Neural cell (in vitro differentiated cells): ENCODE measurements at regions not wholly inside any gene's neighbourhood (a gene's known extent, or its start where the extent isn't known, plus 50 kb on each side); places are given as distances from the start of the nearest gene placed in this dataset.

ENCODE experiments used
- H2AFZ ChIP-seq: fragments of 200-600, 300-800 bp; sonication (generic), shearing (Covaris generic); 2 replicates; pipeline ENCODE4 v1.6.0; 2014; ENCODE audit warnings: low read depth, mild to moderate bottlenecking, antibody characterized with exemption, low read length, moderate library complexity
- H3F3A ChIP-seq: fragments of 200-600 bp; shearing (Covaris generic); 2 replicates; pipeline ENCODE4 v1.6.1; 2016; ENCODE audit warnings: mild to moderate bottlenecking, moderate library complexity, mixed read lengths, antibody characterized with exemption, low read length; ENCODE audit not compliant: insufficient read depth, poor library complexity, severe bottlenecking
- H3K27ac ChIP-seq: fragments of 200-600, 300-800 bp; sonication (generic), shearing (Covaris generic); 2 replicates; pipeline ENCODE4 v1.5.1; 2014; ENCODE audit warnings: mild to moderate bottlenecking, low read length, moderate library complexity
- H3K27me3 ChIP-seq: fragments of 300-800, 200-600 bp; sonication (generic), shearing (Covaris generic); 2 replicates; pipeline ENCODE4 v1.6.0; 2014; ENCODE audit warnings: mild to moderate bottlenecking, low read depth, low read length, moderate library complexity; ENCODE audit not compliant: insufficient read depth
- H3K36me3 ChIP-seq: fragments of 300-800, 200-600 bp; sonication (generic), shearing (Covaris generic); 2 replicates; pipeline ENCODE4 v1.5.1; 2014; ENCODE audit warnings: mild to moderate bottlenecking, antibody characterized with exemption, low read length, moderate library complexity; ENCODE audit not compliant: insufficient read depth
- H3K4me2 ChIP-seq: fragments of 300-800, 200-600 bp; sonication (generic), shearing (Covaris generic); 2 replicates; pipeline ENCODE4 v1.6.0; 2014; ENCODE audit warnings: mild to moderate bottlenecking, low read length
- H3K4me3 ChIP-seq: fragments of 300-800, 200-600 bp; sonication (generic), shearing (Covaris generic); 2 replicates; pipeline ENCODE4 v1.5.1; 2014; ENCODE audit warnings: mild to moderate bottlenecking, low read length, moderate library complexity
- H3K79me2 ChIP-seq: fragments of 200-600 bp; shearing (Covaris generic); replicated peaks from 2 replicates; pipeline ENCODE4 v1.6.0; 2014; ENCODE audit warnings: mild to moderate bottlenecking, low read length, moderate library complexity; ENCODE audit not compliant: insufficient read depth
- H3K9ac ChIP-seq: fragments of 300-800, 200-600 bp; sonication (generic), shearing (Covaris generic); 2 replicates; pipeline ENCODE4 v1.6.1; 2016; ENCODE audit warnings: mild to moderate bottlenecking, low read length, mixed read lengths
- H3K9me2 ChIP-seq: fragments of 200-600 bp; shearing (Covaris generic); 2 replicates; pipeline ENCODE4 v1.6.1; 2016; ENCODE audit warnings: mild to moderate bottlenecking, low read length, mixed read lengths; ENCODE audit not compliant: insufficient read depth
- H3K9me3 ChIP-seq: fragments of 200-600, 300-800 bp; sonication (generic), shearing (Covaris generic); 2 replicates; pipeline ENCODE4 v1.6.1; 2016; ENCODE audit warnings: mild to moderate bottlenecking, mixed run types, low read length, moderate library complexity, mixed read lengths
- H4K20me1 ChIP-seq: fragments of 200-600 bp; shearing (Covaris generic); 2 replicates; pipeline ENCODE4 v1.6.1; 2016; ENCODE audit warnings: mild to moderate bottlenecking, mixed run types; ENCODE audit not compliant: insufficient read depth
- CTCF ChIP-seq: fragments of 450-650 bp; IDR thresholded peaks from 2 replicates; pipeline ENCODE4 v1.5.1; 2014; ENCODE audit warnings: antibody characterized with exemption, mild to moderate bottlenecking, moderate library complexity; ENCODE audit not compliant: poor library complexity, severe bottlenecking
- EP300 ChIP-seq: fragments of 450-650 bp; conservative IDR thresholded peaks from 2 replicates; pipeline ENCODE4 v1.6.1; 2014; ENCODE audit warnings: antibody characterized with exemption, mild to moderate bottlenecking, moderate library complexity; ENCODE audit not compliant: poor library complexity, severe bottlenecking
- EZH2 ChIP-seq: fragments of 200-600, 300-800 bp; shearing (Covaris generic), sonication (generic); IDR thresholded peaks from 2 replicates; pipeline ENCODE4 v1.6.1; 2014; ENCODE audit warnings: antibody characterized with exemption, low read length, borderline replicate concordance, mild to moderate bottlenecking; ENCODE audit not compliant: insufficient read depth, poor library complexity, severe bottlenecking
- MXI1 ChIP-seq: fragments of 450-650 bp; conservative IDR thresholded peaks from 2 replicates; pipeline ENCODE4 v1.6.1; 2014; ENCODE audit warnings: antibody characterized with exemption, mild to moderate bottlenecking; ENCODE audit not compliant: poor library complexity, severe bottlenecking
- POLR2AphosphoS5 ChIP-seq: IDR thresholded peaks from 2 replicates; pipeline ENCODE4 v1.6.1; 2012
- RAD21 ChIP-seq: fragments of 450-650 bp; conservative IDR thresholded peaks from 2 replicates; pipeline ENCODE4 v1.6.1; 2014; ENCODE audit warnings: antibody characterized with exemption, mild to moderate bottlenecking, moderate library complexity
- REST ChIP-seq: IDR thresholded peaks from 2 replicates; pipeline ENCODE4 v1.6.1; 2012; ENCODE audit warnings: borderline replicate concordance
- SMC3 ChIP-seq: fragments of 450-650 bp; conservative IDR thresholded peaks from 2 replicates; pipeline ENCODE4 v1.6.1; 2014; ENCODE audit warnings: antibody characterized with exemption, mild to moderate bottlenecking, moderate library complexity; ENCODE audit not compliant: poor library complexity
- TAF1 ChIP-seq: IDR thresholded peaks from 2 replicates; pipeline ENCODE4 v1.6.1; 2012; ENCODE audit warnings: low read depth

GRCh38 chr16:88316941-88317612 lies 65.7 kb upstream of the ZNF469 start:
- no peaks in the 10 kb centered on the region for H3K9me2 ChIP-seq
- TF ChIP-seq CTCF (no peak), RAD21 (no peak), MXI1 (no peak), EP300 (no peak), EZH2 (no peak), REST (no peak), POLR2AphosphoS5 (no peak), TAF1 (no peak), SMC3 (no peak)
- H3K4me2 ChIP-seq: no peak overlapping the region
- no peaks in the 10 kb centered on the region for H3F3A ChIP-seq
- H3K27ac ChIP-seq: no peak overlapping the region
- H2AFZ ChIP-seq: no peak overlapping the region
- H3K79me2 ChIP-seq: no peaks in the 10 kb centered on the region
- no peaks in the 10 kb centered on the region for H3K36me3 ChIP-seq
- no peaks in the 10 kb centered on the region for H4K20me1 ChIP-seq
- no peak overlapping the region for H3K9ac ChIP-seq
- no peaks in the 10 kb centered on the region for H3K9me3 ChIP-seq
- no peaks in the 10 kb centered on the region for H3K27me3 ChIP-seq
- H3K4me3 ChIP-seq: no peak overlapping the region

GRCh38 chr16:88317613-88317965 lies 65.2 kb upstream of the ZNF469 start:
- H2AFZ ChIP-seq: no peak overlapping the region

More at GRCh38 chr16:88317613-88317965, 65.2 kb upstream of the ZNF469 start:
- Histone ChIP-seq H3K27me3 (no peaks in the 10 kb centered on the region), H3K9ac (no peak overlapping the region), H3K79me2 (no peaks in the 10 kb centered on the region), H3K36me3 (no peaks in the 10 kb centered on the region), H3K4me2 (no peak overlapping the region), H3K27ac (no peak overlapping the region), H3F3A (no peaks in the 10 kb centered on the region), H3K9me3 (no peaks in the 10 kb centered on the region), H3K4me3 (no peak overlapping the region), H3K9me2 (no peaks in the 10 kb centered on the region), H4K20me1 (no peaks in the 10 kb centered on the region)
- TF ChIP-seq EP300 (no peak), MXI1 (no peak), SMC3 (no peak), CTCF (no peak), RAD21 (no peak), REST (no peak), TAF1 (no peak), EZH2 (no peak), POLR2AphosphoS5 (no peak)
